GM23338 (cell line): ENCODE measurements at regions not wholly inside any gene's neighbourhood (a gene's known extent, or its start where the extent isn't known, plus 50 kb on each side); places are given as distances from the start of the nearest gene placed in this dataset.

Experiments used
- EZH2 ChIP-seq: fragments of 200-600 bp; sonication (generic); IDR thresholded peaks from one replicate; pipeline ENCODE4 v1.8.0; 2017; ENCODE audit warnings: antibody characterized with exemption, mild to moderate bottlenecking, low read depth; ENCODE audit not compliant: unreplicated experiment
- JUNB ChIP-seq: IDR thresholded peaks from one replicate; pipeline ENCODE4 v1.6.1; 2016; ENCODE audit warnings: antibody characterized with exemption; ENCODE audit not compliant: unreplicated experiment
- NANOG ChIP-seq: IDR thresholded peaks from 2 replicates; pipeline ENCODE4 v1.6.1; 2016; ENCODE audit warnings: antibody characterized with exemption, borderline replicate concordance
- POLR2AphosphoS5 ChIP-seq: IDR thresholded peaks from 2 replicates; pipeline ENCODE4 v1.6.1; 2016; ENCODE audit warnings: antibody characterized with exemption, low read depth
- TF ChIP-seq, protein P1 (sequence below), 2 experiments: fragments of 200-600 bp in 1 of 2; sonication (generic) in 1 of 2; conservative IDR thresholded peaks; 2 replicates each; pipeline versions ENCODE4 v1.5.1 to v1.6.1; 2016 to 2017; ENCODE audit warnings: antibody characterized with exemption in 2 of 2, low read depth in 2 of 2, mild to moderate bottlenecking in 2 of 2, moderate library complexity in 1 of 2

DNA sequence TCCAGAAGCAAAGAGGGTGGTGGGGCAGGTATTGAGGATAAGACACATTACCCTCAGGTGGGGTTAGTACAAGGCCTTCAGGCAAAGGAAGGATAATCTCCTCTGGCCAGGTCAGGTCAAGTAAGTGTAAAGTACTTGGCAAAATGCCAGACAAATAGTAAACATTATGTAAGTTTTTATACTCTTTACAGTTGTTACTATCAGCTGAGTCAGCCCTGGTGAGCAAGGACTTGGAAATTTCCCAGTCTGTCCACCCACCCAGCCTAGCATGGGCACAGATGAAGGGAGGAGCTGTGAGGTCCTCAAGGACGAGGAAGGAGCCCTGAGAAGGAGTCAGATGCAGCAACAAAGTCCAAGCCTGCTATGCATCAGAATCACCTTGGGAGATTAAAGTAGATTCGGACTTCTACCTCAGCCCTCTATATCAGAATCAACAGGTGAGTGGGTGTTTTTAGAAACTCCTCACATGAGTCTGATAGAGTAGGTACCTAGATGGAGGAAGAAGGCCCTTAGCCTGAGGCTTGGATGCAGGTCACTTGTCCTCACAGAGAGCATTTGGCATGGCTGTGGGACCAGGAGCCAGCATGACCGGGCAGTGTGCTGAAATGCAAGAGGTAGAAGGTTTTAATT is 50.2 kb upstream of the BARX1 start (continued):
- TF ChIP-seq JUNB (no peak), POLR2AphosphoS5 (no peak), NANOG (no peak), EZH2 (no peak)
- TF ChIP-seq, protein P1, sequence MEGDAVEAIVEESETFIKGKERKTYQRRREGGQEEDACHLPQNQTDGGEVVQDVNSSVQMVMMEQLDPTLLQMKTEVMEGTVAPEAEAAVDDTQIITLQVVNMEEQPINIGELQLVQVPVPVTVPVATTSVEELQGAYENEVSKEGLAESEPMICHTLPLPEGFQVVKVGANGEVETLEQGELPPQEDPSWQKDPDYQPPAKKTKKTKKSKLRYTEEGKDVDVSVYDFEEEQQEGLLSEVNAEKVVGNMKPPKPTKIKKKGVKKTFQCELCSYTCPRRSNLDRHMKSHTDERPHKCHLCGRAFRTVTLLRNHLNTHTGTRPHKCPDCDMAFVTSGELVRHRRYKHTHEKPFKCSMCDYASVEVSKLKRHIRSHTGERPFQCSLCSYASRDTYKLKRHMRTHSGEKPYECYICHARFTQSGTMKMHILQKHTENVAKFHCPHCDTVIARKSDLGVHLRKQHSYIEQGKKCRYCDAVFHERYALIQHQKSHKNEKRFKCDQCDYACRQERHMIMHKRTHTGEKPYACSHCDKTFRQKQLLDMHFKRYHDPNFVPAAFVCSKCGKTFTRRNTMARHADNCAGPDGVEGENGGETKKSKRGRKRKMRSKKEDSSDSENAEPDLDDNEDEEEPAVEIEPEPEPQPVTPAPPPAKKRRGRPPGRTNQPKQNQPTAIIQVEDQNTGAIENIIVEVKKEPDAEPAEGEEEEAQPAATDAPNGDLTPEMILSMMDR (conservative IDR thresholded peaks at IDR 0.05; ENCODE audit: low read depth in 2 of 2) = no peak
